ENCODE measurements at regions not wholly inside any gene's neighbourhood (a gene's known extent, or its start where the extent isn't known, plus 50 kb on each side); places are given as distances from the start of the nearest gene placed in this dataset.

- DNase-seq = no peak
- Histone ChIP-seq H3K4me3 (no peak overlapping the region), H3K27me3 (no peaks in the 10 kb centered on the region), H3K4me1 (no peaks in the 10 kb centered on the region), H3K36me3 (no peaks in the 10 kb centered on the region), H3K9me3 (no peaks in the 10 kb centered on the region), H3K27ac (no peak overlapping the region)
- no peak for ATAC-seq (ENCODE audit: low FRiP score in 2 of 2)
- WGBS, 2 donors = 91 to 94% methylated on average over 3 of the region's 3 CpGs
- no peak for TF ChIP-seq POLR2A (IDR thresholded peaks at IDR 0.05)
- no peak for TF ChIP-seq CTCF (IDR thresholded peaks at IDR 0.05)
- no peak for TF ChIP-seq POLR2AphosphoS5 (IDR thresholded peaks at IDR 0.05)
- no peak for TF ChIP-seq EP300 (IDR thresholded peaks at IDR 0.05)
Measured at GRCh38 chr18:39705362-39705761, 2139.8 kb upstream of the CELF4 start.

GRCh38 chr18:39702888-39703287 is 2137.3 kb upstream of the CELF4 start:
- WGBS, 2 donors = 67 to 71% methylated on average over 3 of the region's 3 CpGs
- Histone ChIP-seq H3K27me3 (no peaks in the 10 kb centered on the region), H3K27ac (no peak overlapping the region), H3K4me3 (no peak overlapping the region), H3K9me3 (no peaks in the 10 kb centered on the region), H3K36me3 (no peaks in the 10 kb centered on the region), H3K4me1 (no peaks in the 10 kb centered on the region)
- TF ChIP-seq EP300 (IDR thresholded peaks at IDR 0.05) = no peak
- TF ChIP-seq POLR2AphosphoS5 (IDR thresholded peaks at IDR 0.05) = no peak
- no peak for TF ChIP-seq CTCF (IDR thresholded peaks at IDR 0.05)
- no peak for TF ChIP-seq POLR2A (IDR thresholded peaks at IDR 0.05)
- ATAC-seq (ENCODE audit: low FRiP score in 2 of 2) (no peak), DNase-seq (no peak)

GRCh38 chr18:39701839-39702238 is 2136.2 kb upstream of the CELF4 start:
- H3K27me3 ChIP-seq = no peaks in the 10 kb centered on the region
- WGBS, 2 donors = 60 to 67% methylated on average over 2 of the region's 2 CpGs
- ATAC-seq (ENCODE audit: low FRiP score in 2 of 2) (no peak), DNase-seq (no peak)
- TF ChIP-seq POLR2AphosphoS5 (IDR thresholded peaks at IDR 0.05) = no peak
- no peak for TF ChIP-seq EP300 (IDR thresholded peaks at IDR 0.05)
- no peak for TF ChIP-seq CTCF (IDR thresholded peaks at IDR 0.05)
- no peak for TF ChIP-seq POLR2A (IDR thresholded peaks at IDR 0.05)
- H3K36me3 ChIP-seq = no peaks in the 10 kb centered on the region
- H3K27ac ChIP-seq = no peak overlapping the region
- H3K4me3 ChIP-seq = no peak overlapping the region
- H3K4me1 ChIP-seq = no peaks in the 10 kb centered on the region
- H3K9me3 ChIP-seq = no peaks in the 10 kb centered on the region

- DNase-seq (no peak), ATAC-seq (ENCODE audit: low FRiP score in 2 of 2) (no peak)
- Histone ChIP-seq H3K4me3 (no peak overlapping the region), H3K27ac (no peak overlapping the region), H3K36me3 (no peaks in the 10 kb centered on the region), H3K27me3 (no peaks in the 10 kb centered on the region), H3K4me1 (no peaks in the 10 kb centered on the region), H3K9me3 (no peaks in the 10 kb centered on the region)
- 77 to 86% methylated on average over 4 of the region's 4 CpGs for WGBS, 2 donors
- no peak for TF ChIP-seq POLR2AphosphoS5 (IDR thresholded peaks at IDR 0.05)
- TF ChIP-seq EP300 (IDR thresholded peaks at IDR 0.05) = no peak
- no peak for TF ChIP-seq CTCF (IDR thresholded peaks at IDR 0.05)
- TF ChIP-seq POLR2A (IDR thresholded peaks at IDR 0.05) = no peak
Measured at GRCh38 chr18:39701055-39701783, 2135.6 kb upstream of the CELF4 start.

- Histone ChIP-seq H3K27ac (no peak overlapping the region), H3K4me3 (no peak overlapping the region), H3K27me3 (no peaks in the 10 kb centered on the region), H3K9me3 (no peaks in the 10 kb centered on the region), H3K36me3 (no peaks in the 10 kb centered on the region), H3K4me1 (no peaks in the 10 kb centered on the region)
- no peak for TF ChIP-seq CTCF (IDR thresholded peaks at IDR 0.05)
- TF ChIP-seq EP300 (IDR thresholded peaks at IDR 0.05) = no peak
- TF ChIP-seq POLR2A (IDR thresholded peaks at IDR 0.05) = no peak
- no peak for TF ChIP-seq POLR2AphosphoS5 (IDR thresholded peaks at IDR 0.05)
- WGBS, 2 donors = 89 to 93% methylated on average over 5 of the region's 5 CpGs
- ATAC-seq (ENCODE audit: low FRiP score in 2 of 2) (no peak), DNase-seq (no peak)
Measured at GRCh38 chr18:39699340-39699964, 2133.9 kb upstream of the CELF4 start.
